ENCODE measurements at regions not wholly inside any gene's neighbourhood (a gene's known extent, or its start where the extent isn't known, plus 50 kb on each side); places are given as distances from the start of the nearest gene placed in this dataset.
"Not testable (repeated sequence)": the region's sequence is repeated elsewhere in the genome, so short reads cannot be mapped to it uniquely, and the experiment has no call there.

DNA sequence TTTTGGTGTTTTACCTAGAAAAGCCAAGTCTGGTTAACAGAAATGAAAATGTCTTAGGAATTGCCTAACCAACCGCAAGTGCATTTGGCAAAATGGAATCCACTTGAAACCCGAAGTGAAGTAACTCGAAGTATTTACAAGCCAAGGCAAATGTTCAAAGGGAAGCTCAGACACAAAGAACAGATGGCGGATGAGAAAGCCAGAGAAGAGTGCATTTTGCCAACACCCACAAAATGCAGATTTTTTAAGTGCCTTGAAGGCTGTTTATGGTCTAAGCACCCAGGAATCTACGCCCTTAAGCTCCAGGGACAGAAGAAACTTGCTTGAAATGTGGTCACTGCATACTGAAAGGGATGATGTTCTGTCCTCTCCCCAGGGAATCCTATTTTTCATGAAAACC lies 70.0 kb upstream of the TBXT start:
- ChIA-PET CTCF (interaction anchor here (1.1 to 1.4 kb wide), 3 partner anchors 19 to 163 kb away, joined by 3 to 5 read pairs (median 3); no protein-coding TSS in a partner anchor), POLR2A (no interaction called here)
- H3K4me1 Mint-ChIP-seq (ENCODE audit: low read depth) = peaks cover 68% of the 10 kb centered on the region
- no peak overlapping the region for H3K27ac Mint-ChIP-seq
- peaks cover 3% of the 10 kb centered on the region for H3K36me3 Mint-ChIP-seq (ENCODE audit: low read depth)
- H3K9me3 Mint-ChIP-seq (ENCODE audit: insufficient read depth) = no peaks in the 10 kb centered on the region
- DNase-seq (no peak), ATAC-seq (no peak)
- no peak overlapping the region for H3K4me3 Mint-ChIP-seq
- peaks cover 39% of the 10 kb centered on the region for H3K27me3 Mint-ChIP-seq (ENCODE audit: low read depth)

DNA sequence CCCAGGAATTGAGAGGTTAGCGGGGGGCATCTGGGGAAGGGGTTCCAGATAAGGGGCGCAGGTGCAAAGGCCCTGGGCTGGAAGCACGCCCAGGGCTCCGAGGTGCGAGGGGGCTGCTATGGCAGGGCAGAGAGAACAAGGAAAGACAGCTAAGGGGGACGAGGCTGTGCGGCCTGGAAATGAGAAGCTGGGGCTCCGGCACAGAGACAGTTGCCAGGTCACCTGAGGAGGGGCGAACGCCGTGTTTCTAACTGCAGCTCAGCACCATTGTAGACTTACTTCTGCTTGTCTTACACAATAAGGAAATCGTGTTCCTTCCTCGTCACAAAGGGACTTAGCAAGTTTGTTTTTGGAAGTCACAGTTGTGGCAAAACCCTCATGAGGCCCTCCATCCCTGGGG lies 68.9 kb upstream of the TBXT start:
- Mint-ChIP-seq H3K27me3 (ENCODE audit: low read depth) (peaks cover 37% of the 10 kb centered on the region), H3K9me3 (ENCODE audit: insufficient read depth) (no peaks in the 10 kb centered on the region), H3K4me3 (no peak overlapping the region), H3K4me1 (ENCODE audit: low read depth) (peaks cover 68% of the 10 kb centered on the region), H3K36me3 (ENCODE audit: low read depth) (peaks cover 3% of the 10 kb centered on the region), H3K27ac (no peak overlapping the region)
- DNase-seq (no peak), ATAC-seq (no peak)
- ChIA-PET POLR2A (no interaction called here), CTCF (interaction anchor here (1.4 kb wide), 1 partner anchor 20 kb away, joined by 3 read pairs; no protein-coding TSS in a partner anchor)

DNA sequence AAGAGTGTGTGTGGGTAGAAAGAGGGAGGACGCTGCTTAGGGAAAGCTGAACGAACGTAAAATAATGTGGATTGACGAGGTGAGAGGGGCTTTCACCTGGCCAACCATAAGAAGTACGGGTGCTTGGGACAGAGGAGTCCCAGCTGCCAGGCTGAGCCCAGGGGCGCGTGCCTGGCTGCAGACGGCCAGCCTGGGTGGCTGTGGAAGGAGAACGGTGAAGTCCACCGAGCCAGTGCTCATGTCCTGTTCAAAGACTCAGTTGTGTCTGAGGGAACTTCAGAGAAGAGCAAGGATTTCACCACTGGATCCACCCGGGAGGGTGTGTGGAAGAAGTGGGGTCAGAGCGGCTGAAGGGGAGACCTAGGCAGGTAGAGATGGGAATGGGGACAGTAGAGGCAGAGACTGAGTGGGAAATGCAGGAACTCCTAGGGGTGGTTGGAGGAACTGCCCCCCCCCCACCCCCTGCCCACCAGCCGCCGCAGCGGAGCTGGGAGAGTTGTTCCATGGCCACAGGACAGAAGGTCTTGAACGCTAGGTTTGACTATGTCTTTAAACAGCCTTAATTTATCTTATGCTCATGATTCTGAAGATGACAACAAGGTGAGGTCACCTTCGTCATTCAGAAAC lies 68.1 kb upstream of the TBXT start:
- Mint-ChIP-seq H3K27ac (peak overlapping the region; percentile 87), H3K27me3 (ENCODE audit: low read depth) (peaks cover 34% of the 10 kb centered on the region), H3K9me3 (ENCODE audit: insufficient read depth) (no peaks in the 10 kb centered on the region)

DNA sequence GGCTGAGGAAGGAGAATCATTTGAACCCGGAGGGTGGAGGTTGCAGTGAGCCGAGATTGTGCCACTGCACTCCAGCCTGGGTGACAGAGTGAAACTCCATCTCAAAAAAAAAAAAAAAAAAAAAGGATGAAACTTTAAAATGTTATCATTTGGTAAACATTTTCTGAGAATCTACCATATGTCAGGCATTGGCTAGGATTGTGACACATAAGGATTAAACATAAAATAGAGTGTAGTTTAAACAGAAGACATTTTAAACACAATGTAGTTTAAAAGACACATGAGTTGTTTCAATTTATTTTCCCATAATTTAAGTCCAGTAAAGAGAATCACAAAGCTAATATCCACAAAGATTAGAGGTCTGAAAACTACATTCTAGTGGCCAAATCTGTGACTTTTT lies 63.5 kb upstream of the TBXT start:
- H3K4me3 Mint-ChIP-seq; DNase-seq; POLR2A ChIA-PET; ATAC-seq; H3K9me3 Mint-ChIP-seq (ENCODE audit: insufficient read depth); CTCF ChIA-PET; H3K36me3 Mint-ChIP-seq (ENCODE audit: low read depth): not testable (repeated sequence)
- Mint-ChIP-seq H3K27ac (peak overlapping the region; percentile 53), H3K4me1 (ENCODE audit: low read depth) (peaks cover 68% of the 10 kb centered on the region), H3K27me3 (ENCODE audit: low read depth) (peaks cover 26% of the 10 kb centered on the region)

More for the DNA sequence above, 68.1 kb upstream of the TBXT start:
- peak; percentile 32 for ATAC-seq
- Mint-ChIP-seq H3K36me3 (ENCODE audit: low read depth) (peaks cover 3% of the 10 kb centered on the region), H3K4me3 (peak overlapping the region; percentile 29), H3K4me1 (ENCODE audit: low read depth) (peaks cover 70% of the 10 kb centered on the region)
- ChIA-PET POLR2A (interaction anchor here (0.7 to 1.1 kb wide), 2 partner anchors 8 to 16 kb away, joined by 3 read pairs; no protein-coding TSS in a partner anchor), CTCF (interaction anchor here (0.5 to 1.5 kb wide), 21 partner anchors 9 to 163 kb away, joined by 3 to 17 read pairs (median 4); no protein-coding TSS in a partner anchor)
- DNase-seq = no peak

DNA sequence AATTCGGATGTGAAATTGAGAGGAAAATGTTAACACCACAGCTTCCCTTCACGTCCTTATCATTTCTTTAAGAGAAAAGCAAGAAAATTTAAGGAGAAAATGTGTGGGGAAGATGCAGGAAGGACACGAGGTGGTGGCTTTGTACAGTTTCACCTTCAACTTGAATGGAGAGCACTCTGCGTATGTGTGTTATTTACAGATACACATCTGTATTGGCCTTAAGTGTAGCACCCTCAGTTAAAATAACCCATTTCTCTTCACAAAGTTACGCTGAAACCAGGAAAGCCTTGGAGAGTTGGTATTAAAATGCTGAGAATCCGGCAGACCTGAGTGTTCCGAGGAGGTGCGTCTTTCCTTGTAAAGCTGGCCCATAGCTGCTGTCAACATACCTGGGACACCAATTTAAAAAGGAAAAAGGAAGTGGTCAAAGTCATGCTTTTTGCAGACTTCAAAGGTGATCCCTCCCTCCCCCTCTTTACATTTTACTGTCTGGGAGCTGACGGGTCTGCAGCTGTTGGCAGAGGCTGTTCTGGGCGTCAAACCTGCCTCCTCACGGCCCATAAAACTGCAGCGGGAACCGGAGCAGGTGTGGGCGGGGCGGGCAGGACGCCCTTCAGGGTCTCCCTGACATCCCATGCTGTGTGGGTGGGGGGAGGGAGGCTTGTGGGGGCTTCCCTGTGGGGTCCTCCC lies 61.3 kb upstream of the TBXT start:
- ChIA-PET POLR2A (no interaction called here), CTCF (interaction anchor here (0.6 kb wide), 1 partner anchor 30 kb away, joined by 3 read pairs; no protein-coding TSS in a partner anchor)
- Mint-ChIP-seq H3K36me3 (ENCODE audit: low read depth) (peaks cover 4% of the 10 kb centered on the region), H3K9me3 (ENCODE audit: insufficient read depth) (no peaks in the 10 kb centered on the region), H3K4me1 (ENCODE audit: low read depth) (peaks cover 54% of the 10 kb centered on the region), H3K27me3 (ENCODE audit: low read depth) (peaks cover 39% of the 10 kb centered on the region), H3K4me3 (peak overlapping the region; percentile 17), H3K27ac (peak overlapping the region; percentile 39)
- peak; percentile 39 for DNase-seq
- ATAC-seq = peak; percentile 78

DNA sequence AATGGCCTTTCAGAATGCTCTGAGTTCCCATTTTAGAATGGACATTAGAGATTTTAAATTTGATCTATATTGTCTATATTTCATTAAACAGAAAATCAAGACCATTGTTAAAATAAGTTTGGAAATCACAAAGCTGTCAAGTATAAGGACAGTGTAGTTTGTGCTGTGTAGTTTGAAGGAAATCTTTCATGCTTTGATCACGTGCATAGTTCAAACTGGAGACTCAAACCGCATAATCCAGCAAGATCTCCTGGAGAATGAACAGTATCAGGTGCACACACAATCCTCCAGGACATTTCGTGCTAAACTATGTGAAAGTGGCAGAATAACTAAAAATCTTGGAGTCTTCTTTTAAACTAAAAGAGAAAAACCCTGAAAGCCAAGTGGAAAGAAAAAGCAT lies 60.8 kb upstream of the TBXT start:
- CTCF ChIA-PET = no interaction called here
- H3K36me3 Mint-ChIP-seq (ENCODE audit: low read depth) = peaks cover 4% of the 10 kb centered on the region
- peaks cover 54% of the 10 kb centered on the region for H3K4me1 Mint-ChIP-seq (ENCODE audit: low read depth)
- H3K27ac Mint-ChIP-seq = peak overlapping the region; percentile 18
- peaks cover 44% of the 10 kb centered on the region for H3K27me3 Mint-ChIP-seq (ENCODE audit: low read depth)
- H3K4me3 Mint-ChIP-seq = no peak overlapping the region
- H3K9me3 Mint-ChIP-seq (ENCODE audit: insufficient read depth) = no peaks in the 10 kb centered on the region
- ATAC-seq = no peak
- POLR2A ChIA-PET = no interaction called here
- no peak for DNase-seq

DNA sequence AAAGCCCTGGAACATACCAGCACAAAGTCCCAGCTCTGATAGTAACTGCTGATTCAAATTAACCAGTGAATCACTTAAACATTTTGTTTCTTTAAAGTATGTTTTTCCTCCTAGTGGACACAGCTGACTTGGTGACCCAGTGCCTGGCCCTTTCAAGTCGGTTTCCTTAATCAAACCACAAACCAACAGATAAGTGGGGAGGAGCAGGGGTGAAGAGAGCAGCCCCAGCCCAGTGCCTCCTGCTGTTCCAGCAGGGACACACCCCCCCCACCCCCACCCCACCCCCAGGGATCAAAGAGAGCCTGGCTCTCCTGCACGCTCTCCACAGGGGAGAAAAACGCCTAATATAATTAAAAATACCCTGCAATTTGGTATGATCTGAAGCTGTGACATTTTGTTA lies 55.4 kb upstream of the TBXT start:
- Mint-ChIP-seq H3K36me3 (ENCODE audit: low read depth) (no peaks in the 10 kb centered on the region), H3K4me3 (no peak overlapping the region), H3K27ac (no peak overlapping the region), H3K4me1 (ENCODE audit: low read depth) (peaks cover 35% of the 10 kb centered on the region), H3K27me3 (ENCODE audit: low read depth) (peaks cover 48% of the 10 kb centered on the region), H3K9me3 (ENCODE audit: insufficient read depth) (no peaks in the 10 kb centered on the region)
- ATAC-seq (no peak), DNase-seq (no peak)
- POLR2A ChIA-PET = no interaction called here
- CTCF ChIA-PET = no interaction called here

DNA sequence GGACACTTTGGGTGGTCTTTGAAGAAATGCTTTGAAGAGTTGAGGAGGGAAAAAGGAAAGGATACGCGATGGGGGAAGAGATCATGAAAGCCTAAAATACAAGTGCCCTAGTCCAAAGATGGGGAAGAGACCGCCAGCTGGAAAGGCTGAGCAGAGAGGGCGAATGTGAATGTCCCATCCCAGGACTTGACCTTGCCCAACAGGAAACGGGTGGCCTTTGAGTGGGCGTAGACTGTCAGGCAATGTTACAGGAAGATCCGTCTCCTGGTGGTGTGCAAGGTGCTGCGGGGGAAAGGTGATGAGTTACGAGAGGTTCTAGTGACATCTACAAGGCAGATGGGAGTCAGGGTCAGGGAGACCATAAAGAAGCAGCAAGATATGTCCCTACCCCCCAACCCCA lies 55.0 kb upstream of the TBXT start:
- Mint-ChIP-seq H3K27me3 (ENCODE audit: low read depth) (peaks cover 48% of the 10 kb centered on the region), H3K9me3 (ENCODE audit: insufficient read depth) (no peaks in the 10 kb centered on the region), H3K36me3 (ENCODE audit: low read depth) (no peaks in the 10 kb centered on the region), H3K27ac (no peak overlapping the region), H3K4me1 (ENCODE audit: low read depth) (peaks cover 34% of the 10 kb centered on the region), H3K4me3 (no peak overlapping the region)
- ChIA-PET POLR2A (no interaction called here), CTCF (no interaction called here)
- no peak for ATAC-seq
- DNase-seq = no peak

DNA sequence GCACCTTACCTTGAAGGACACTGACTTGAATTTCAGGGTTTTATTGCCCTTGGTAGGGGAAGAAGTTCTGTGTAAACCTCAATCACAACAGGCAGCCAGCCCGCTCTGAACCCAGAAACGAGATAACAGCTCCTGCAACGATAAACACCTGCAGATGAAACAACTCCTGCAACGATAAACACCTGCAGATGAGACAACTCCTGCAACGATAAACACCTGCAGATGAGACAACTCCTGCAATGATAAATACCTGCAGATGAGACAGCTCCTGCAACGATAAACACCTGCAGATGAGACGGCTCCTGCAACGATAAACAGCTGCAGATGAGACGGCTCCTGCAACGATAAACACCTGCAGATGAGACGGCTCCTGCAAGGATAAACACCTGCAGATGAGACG lies 54.0 kb upstream of the TBXT start:
- CTCF ChIA-PET = interaction anchor here (1.3 kb wide), 1 partner anchor 48 kb away, joined by 3 read pairs; no protein-coding TSS in a partner anchor
- no peak for DNase-seq
- ATAC-seq = peak; percentile 3
- Mint-ChIP-seq H3K27ac (no peak overlapping the region), H3K9me3 (ENCODE audit: insufficient read depth) (no peaks in the 10 kb centered on the region), H3K4me1 (ENCODE audit: low read depth) (peaks cover 34% of the 10 kb centered on the region), H3K27me3 (ENCODE audit: low read depth) (peaks cover 46% of the 10 kb centered on the region), H3K36me3 (ENCODE audit: low read depth) (no peaks in the 10 kb centered on the region), H3K4me3 (no peak overlapping the region)
- POLR2A ChIA-PET = no interaction called here

DNA sequence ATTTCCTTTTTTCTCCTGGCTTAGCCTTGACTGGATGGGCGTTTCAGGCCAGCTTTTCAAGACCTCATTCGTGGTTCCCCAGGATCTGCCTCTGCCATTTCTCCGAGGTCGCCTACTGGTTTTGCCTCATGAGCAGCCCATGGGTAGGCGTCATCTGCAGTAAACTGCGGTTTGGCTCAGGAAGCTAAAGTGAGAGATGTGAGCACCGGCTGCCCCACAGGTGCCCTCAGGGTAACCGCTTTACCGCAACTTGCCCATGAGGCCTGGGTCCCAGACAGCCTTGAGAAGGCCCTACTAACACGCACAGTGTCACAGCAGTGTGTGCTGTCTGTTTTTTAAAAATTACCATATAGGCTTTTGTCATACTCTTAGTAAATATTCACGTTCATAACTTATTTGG lies 53.4 kb upstream of the TBXT start:
- ATAC-seq = peak; percentile 91
- CTCF ChIA-PET = interaction anchor here (1.3 kb wide), 1 partner anchor 47 kb away, joined by 3 read pairs; no protein-coding TSS in a partner anchor

More for the DNA sequence above, 53.4 kb upstream of the TBXT start:
- H3K9me3 Mint-ChIP-seq (ENCODE audit: insufficient read depth) = no peaks in the 10 kb centered on the region
- peaks cover 34% of the 10 kb centered on the region for H3K4me1 Mint-ChIP-seq (ENCODE audit: low read depth)
- peaks cover 42% of the 10 kb centered on the region for H3K27me3 Mint-ChIP-seq (ENCODE audit: low read depth)
- POLR2A ChIA-PET = no interaction called here
- no peaks in the 10 kb centered on the region for H3K36me3 Mint-ChIP-seq (ENCODE audit: low read depth)
- DNase-seq = peak; percentile 69
- peak overlapping the region; percentile 41 for H3K4me3 Mint-ChIP-seq
- H3K27ac Mint-ChIP-seq = peak overlapping the region; percentile 21
